Neural cell (in vitro differentiated cells): ENCODE measurements at regions not wholly inside any gene's neighbourhood (a gene's known extent, or its start where the extent isn't known, plus 50 kb on each side); places are given as distances from the start of the nearest gene placed in this dataset.

Experiments used
- H2AFZ ChIP-seq: fragments of 200-600, 300-800 bp; sonication (generic), shearing (Covaris generic); 2 replicates; pipeline ENCODE4 v1.6.0; 2014; ENCODE audit warnings: low read depth, mild to moderate bottlenecking, antibody characterized with exemption, low read length, moderate library complexity
- H3F3A ChIP-seq: fragments of 200-600 bp; shearing (Covaris generic); 2 replicates; pipeline ENCODE4 v1.6.1; 2016; ENCODE audit warnings: mild to moderate bottlenecking, moderate library complexity, mixed read lengths, antibody characterized with exemption, low read length; ENCODE audit not compliant: insufficient read depth, poor library complexity, severe bottlenecking
- H3K27ac ChIP-seq: fragments of 200-600, 300-800 bp; sonication (generic), shearing (Covaris generic); 2 replicates; pipeline ENCODE4 v1.5.1; 2014; ENCODE audit warnings: mild to moderate bottlenecking, low read length, moderate library complexity
- H3K27me3 ChIP-seq: fragments of 300-800, 200-600 bp; sonication (generic), shearing (Covaris generic); 2 replicates; pipeline ENCODE4 v1.6.0; 2014; ENCODE audit warnings: mild to moderate bottlenecking, low read depth, low read length, moderate library complexity; ENCODE audit not compliant: insufficient read depth
- H3K36me3 ChIP-seq: fragments of 300-800, 200-600 bp; sonication (generic), shearing (Covaris generic); 2 replicates; pipeline ENCODE4 v1.5.1; 2014; ENCODE audit warnings: mild to moderate bottlenecking, antibody characterized with exemption, low read length, moderate library complexity; ENCODE audit not compliant: insufficient read depth
- H3K4me2 ChIP-seq: fragments of 300-800, 200-600 bp; sonication (generic), shearing (Covaris generic); 2 replicates; pipeline ENCODE4 v1.6.0; 2014; ENCODE audit warnings: mild to moderate bottlenecking, low read length
- H3K4me3 ChIP-seq: fragments of 300-800, 200-600 bp; sonication (generic), shearing (Covaris generic); 2 replicates; pipeline ENCODE4 v1.5.1; 2014; ENCODE audit warnings: mild to moderate bottlenecking, low read length, moderate library complexity
- H3K79me2 ChIP-seq: fragments of 200-600 bp; shearing (Covaris generic); replicated peaks from 2 replicates; pipeline ENCODE4 v1.6.0; 2014; ENCODE audit warnings: mild to moderate bottlenecking, low read length, moderate library complexity; ENCODE audit not compliant: insufficient read depth
- H3K9ac ChIP-seq: fragments of 300-800, 200-600 bp; sonication (generic), shearing (Covaris generic); 2 replicates; pipeline ENCODE4 v1.6.1; 2016; ENCODE audit warnings: mild to moderate bottlenecking, low read length, mixed read lengths
- H3K9me2 ChIP-seq: fragments of 200-600 bp; shearing (Covaris generic); 2 replicates; pipeline ENCODE4 v1.6.1; 2016; ENCODE audit warnings: mild to moderate bottlenecking, low read length, mixed read lengths; ENCODE audit not compliant: insufficient read depth
- H3K9me3 ChIP-seq: fragments of 200-600, 300-800 bp; sonication (generic), shearing (Covaris generic); 2 replicates; pipeline ENCODE4 v1.6.1; 2016; ENCODE audit warnings: mild to moderate bottlenecking, mixed run types, low read length, moderate library complexity, mixed read lengths
- H4K20me1 ChIP-seq: fragments of 200-600 bp; shearing (Covaris generic); 2 replicates; pipeline ENCODE4 v1.6.1; 2016; ENCODE audit warnings: mild to moderate bottlenecking, mixed run types; ENCODE audit not compliant: insufficient read depth
- CTCF ChIP-seq: fragments of 450-650 bp; IDR thresholded peaks from 2 replicates; pipeline ENCODE4 v1.5.1; 2014; ENCODE audit warnings: antibody characterized with exemption, mild to moderate bottlenecking, moderate library complexity; ENCODE audit not compliant: poor library complexity, severe bottlenecking
- EP300 ChIP-seq: fragments of 450-650 bp; conservative IDR thresholded peaks from 2 replicates; pipeline ENCODE4 v1.6.1; 2014; ENCODE audit warnings: antibody characterized with exemption, mild to moderate bottlenecking, moderate library complexity; ENCODE audit not compliant: poor library complexity, severe bottlenecking
- EZH2 ChIP-seq: fragments of 200-600, 300-800 bp; shearing (Covaris generic), sonication (generic); IDR thresholded peaks from 2 replicates; pipeline ENCODE4 v1.6.1; 2014; ENCODE audit warnings: antibody characterized with exemption, low read length, borderline replicate concordance, mild to moderate bottlenecking; ENCODE audit not compliant: insufficient read depth, poor library complexity, severe bottlenecking
- MXI1 ChIP-seq: fragments of 450-650 bp; conservative IDR thresholded peaks from 2 replicates; pipeline ENCODE4 v1.6.1; 2014; ENCODE audit warnings: antibody characterized with exemption, mild to moderate bottlenecking; ENCODE audit not compliant: poor library complexity, severe bottlenecking
- POLR2AphosphoS5 ChIP-seq: IDR thresholded peaks from 2 replicates; pipeline ENCODE4 v1.6.1; 2012
- RAD21 ChIP-seq: fragments of 450-650 bp; conservative IDR thresholded peaks from 2 replicates; pipeline ENCODE4 v1.6.1; 2014; ENCODE audit warnings: antibody characterized with exemption, mild to moderate bottlenecking, moderate library complexity
- SMC3 ChIP-seq: fragments of 450-650 bp; conservative IDR thresholded peaks from 2 replicates; pipeline ENCODE4 v1.6.1; 2014; ENCODE audit warnings: antibody characterized with exemption, mild to moderate bottlenecking, moderate library complexity; ENCODE audit not compliant: poor library complexity
- TAF1 ChIP-seq: IDR thresholded peaks from 2 replicates; pipeline ENCODE4 v1.6.1; 2012; ENCODE audit warnings: low read depth
- TF ChIP-seq, protein P1 (sequence below): IDR thresholded peaks from 2 replicates; pipeline ENCODE4 v1.6.1; 2012; ENCODE audit warnings: borderline replicate concordance

DNA sequence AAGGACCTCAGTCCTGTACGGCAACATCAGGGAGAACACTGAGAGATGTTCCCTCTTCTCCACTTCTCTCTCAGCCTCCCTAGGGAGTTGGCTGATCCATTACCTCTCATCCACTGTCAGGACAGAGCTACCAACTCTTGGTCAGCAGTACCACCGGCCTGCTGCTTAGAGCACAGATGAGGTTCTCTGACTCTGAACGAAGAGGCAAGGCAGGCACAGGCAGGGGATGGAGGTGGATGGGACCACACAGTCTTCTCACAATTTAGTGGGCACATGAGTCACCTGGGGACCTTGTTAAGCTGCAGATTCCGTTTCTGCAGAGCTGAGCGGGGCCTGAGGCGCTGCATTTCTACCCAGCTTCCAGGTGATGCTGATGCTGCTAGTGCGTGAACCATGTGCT lies 128.6 kb upstream of the CCL2 start:
- Histone ChIP-seq H3F3A (no peaks in the 10 kb centered on the region), H3K9me2 (no peaks in the 10 kb centered on the region), H3K4me2 (no peak overlapping the region), H3K4me3 (no peak overlapping the region), H3K27ac (no peak overlapping the region), H2AFZ (no peak overlapping the region), H3K9ac (no peak overlapping the region), H3K9me3 (no peaks in the 10 kb centered on the region), H4K20me1 (no peaks in the 10 kb centered on the region), H3K79me2 (no peaks in the 10 kb centered on the region), H3K27me3 (no peaks in the 10 kb centered on the region), H3K36me3 (no peaks in the 10 kb centered on the region)
- no peak for TF ChIP-seq MXI1
- no peak for TF ChIP-seq EP300
- no peak for TF ChIP-seq EZH2
- TF ChIP-seq, protein P1, sequence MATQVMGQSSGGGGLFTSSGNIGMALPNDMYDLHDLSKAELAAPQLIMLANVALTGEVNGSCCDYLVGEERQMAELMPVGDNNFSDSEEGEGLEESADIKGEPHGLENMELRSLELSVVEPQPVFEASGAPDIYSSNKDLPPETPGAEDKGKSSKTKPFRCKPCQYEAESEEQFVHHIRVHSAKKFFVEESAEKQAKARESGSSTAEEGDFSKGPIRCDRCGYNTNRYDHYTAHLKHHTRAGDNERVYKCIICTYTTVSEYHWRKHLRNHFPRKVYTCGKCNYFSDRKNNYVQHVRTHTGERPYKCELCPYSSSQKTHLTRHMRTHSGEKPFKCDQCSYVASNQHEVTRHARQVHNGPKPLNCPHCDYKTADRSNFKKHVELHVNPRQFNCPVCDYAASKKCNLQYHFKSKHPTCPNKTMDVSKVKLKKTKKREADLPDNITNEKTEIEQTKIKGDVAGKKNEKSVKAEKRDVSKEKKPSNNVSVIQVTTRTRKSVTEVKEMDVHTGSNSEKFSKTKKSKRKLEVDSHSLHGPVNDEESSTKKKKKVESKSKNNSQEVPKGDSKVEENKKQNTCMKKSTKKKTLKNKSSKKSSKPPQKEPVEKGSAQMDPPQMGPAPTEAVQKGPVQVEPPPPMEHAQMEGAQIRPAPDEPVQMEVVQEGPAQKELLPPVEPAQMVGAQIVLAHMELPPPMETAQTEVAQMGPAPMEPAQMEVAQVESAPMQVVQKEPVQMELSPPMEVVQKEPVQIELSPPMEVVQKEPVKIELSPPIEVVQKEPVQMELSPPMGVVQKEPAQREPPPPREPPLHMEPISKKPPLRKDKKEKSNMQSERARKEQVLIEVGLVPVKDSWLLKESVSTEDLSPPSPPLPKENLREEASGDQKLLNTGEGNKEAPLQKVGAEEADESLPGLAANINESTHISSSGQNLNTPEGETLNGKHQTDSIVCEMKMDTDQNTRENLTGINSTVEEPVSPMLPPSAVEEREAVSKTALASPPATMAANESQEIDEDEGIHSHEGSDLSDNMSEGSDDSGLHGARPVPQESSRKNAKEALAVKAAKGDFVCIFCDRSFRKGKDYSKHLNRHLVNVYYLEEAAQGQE: no peak
- TF ChIP-seq CTCF: no peak
- no peak for TF ChIP-seq RAD21
- no peak for TF ChIP-seq TAF1
- TF ChIP-seq SMC3: no peak
- TF ChIP-seq POLR2AphosphoS5: no peak

DNA sequence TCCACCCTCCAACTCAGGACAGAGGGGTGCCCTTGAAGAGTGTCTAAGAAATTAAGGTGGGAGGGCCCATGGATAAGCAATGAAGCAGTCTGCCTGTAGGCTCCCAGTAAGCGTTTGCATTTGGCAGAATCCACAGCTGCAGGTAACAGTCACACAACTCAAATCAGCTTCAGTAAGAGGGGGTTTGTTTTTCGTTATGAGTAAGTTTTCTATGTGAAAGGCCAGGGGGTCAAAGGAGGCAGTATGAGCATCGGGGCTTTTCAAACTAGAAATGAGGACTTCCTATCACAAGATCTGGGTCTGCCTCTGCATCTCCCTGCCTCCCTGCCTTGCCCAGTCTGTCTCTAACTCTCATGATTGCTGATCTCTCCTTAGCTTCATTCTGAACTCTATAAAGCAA lies 128.1 kb upstream of the CCL2 start:
- Histone ChIP-seq H3K9me2 (no peaks in the 10 kb centered on the region), H3K9ac (no peak overlapping the region), H2AFZ (no peak overlapping the region), H3K36me3 (no peaks in the 10 kb centered on the region), H3K4me2 (no peak overlapping the region), H3K27me3 (no peaks in the 10 kb centered on the region), H3K79me2 (no peaks in the 10 kb centered on the region), H4K20me1 (no peaks in the 10 kb centered on the region), H3F3A (no peaks in the 10 kb centered on the region), H3K9me3 (no peaks in the 10 kb centered on the region), H3K27ac (no peak overlapping the region), H3K4me3 (no peak overlapping the region)
- TF ChIP-seq RAD21: no peak
- TF ChIP-seq TAF1: no peak
- TF ChIP-seq EP300: no peak
- no peak for TF ChIP-seq CTCF
- no peak for TF ChIP-seq POLR2AphosphoS5
- TF ChIP-seq MXI1: no peak
- no peak for TF ChIP-seq SMC3
- TF ChIP-seq, protein P1: no peak
- TF ChIP-seq EZH2: no peak
